Vagina (tissue), 2 donors: ENCODE measurements at regions not wholly inside any gene's neighbourhood (a gene's known extent, or its start where the extent isn't known, plus 50 kb on each side); places are given as distances from the start of the nearest gene placed in this dataset.

Experiments
- POLR2A ChIP-seq, 2 donors: fragments of 450-650 bp; IDR thresholded peaks; one replicate each; pipeline ENCODE4 v1.6.1; 2017; ENCODE audit warnings: antibody characterized with exemption in 2 of 2, mild to moderate bottlenecking in 2 of 2, moderate library complexity in 2 of 2
- POLR2AphosphoS5 ChIP-seq, 2 donors: sonication (generic); formaldehyde crosslinking; IDR thresholded peaks; one replicate each; pipeline ENCODE4 v1.9.0; 2017; ENCODE audit warnings: antibody characterized with exemption in 2 of 2, mild to moderate bottlenecking in 2 of 2, low read depth in 1 of 2; ENCODE audit not compliant: insufficient read depth in 1 of 2
- TF ChIP-seq, protein P1 (sequence below), 3 experiments: fragments of 450-650 bp in 2 of 3; fragments of 200-600 bp in 1 of 3; sonication (generic) in 1 of 3; IDR thresholded peaks; one replicate each; pipeline ENCODE4 v1.5.1; 2017 to 2019; ENCODE audit warnings: antibody characterized with exemption in 3 of 3, mild to moderate bottlenecking in 2 of 3, moderate library complexity in 2 of 3

DNA sequence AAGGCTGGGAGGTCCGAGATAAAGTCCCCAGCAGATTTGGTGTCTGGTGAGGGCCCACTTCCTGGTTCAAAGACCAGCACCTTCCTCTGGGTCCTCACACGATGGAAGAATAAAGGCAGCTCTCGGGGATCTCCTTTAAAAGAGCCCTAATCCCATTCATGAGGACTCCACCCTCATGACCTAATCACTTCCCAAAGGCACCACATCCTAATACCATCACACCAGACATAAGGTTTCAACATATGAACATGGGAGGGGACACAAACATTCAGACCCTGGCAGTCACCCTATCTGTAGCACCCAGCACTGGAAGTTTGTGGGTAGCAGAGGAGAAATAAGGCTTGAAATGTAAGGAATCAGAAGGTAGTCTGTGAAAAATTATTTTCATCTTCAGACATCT lies 112.9 kb upstream of the NOCT start:
- TF ChIP-seq, protein P1, sequence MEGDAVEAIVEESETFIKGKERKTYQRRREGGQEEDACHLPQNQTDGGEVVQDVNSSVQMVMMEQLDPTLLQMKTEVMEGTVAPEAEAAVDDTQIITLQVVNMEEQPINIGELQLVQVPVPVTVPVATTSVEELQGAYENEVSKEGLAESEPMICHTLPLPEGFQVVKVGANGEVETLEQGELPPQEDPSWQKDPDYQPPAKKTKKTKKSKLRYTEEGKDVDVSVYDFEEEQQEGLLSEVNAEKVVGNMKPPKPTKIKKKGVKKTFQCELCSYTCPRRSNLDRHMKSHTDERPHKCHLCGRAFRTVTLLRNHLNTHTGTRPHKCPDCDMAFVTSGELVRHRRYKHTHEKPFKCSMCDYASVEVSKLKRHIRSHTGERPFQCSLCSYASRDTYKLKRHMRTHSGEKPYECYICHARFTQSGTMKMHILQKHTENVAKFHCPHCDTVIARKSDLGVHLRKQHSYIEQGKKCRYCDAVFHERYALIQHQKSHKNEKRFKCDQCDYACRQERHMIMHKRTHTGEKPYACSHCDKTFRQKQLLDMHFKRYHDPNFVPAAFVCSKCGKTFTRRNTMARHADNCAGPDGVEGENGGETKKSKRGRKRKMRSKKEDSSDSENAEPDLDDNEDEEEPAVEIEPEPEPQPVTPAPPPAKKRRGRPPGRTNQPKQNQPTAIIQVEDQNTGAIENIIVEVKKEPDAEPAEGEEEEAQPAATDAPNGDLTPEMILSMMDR (IDR thresholded peaks at IDR 0.05) = no peak
- TF ChIP-seq POLR2A (IDR thresholded peaks at IDR 0.05) (no peak), POLR2AphosphoS5 (IDR thresholded peaks at IDR 0.05; ENCODE audit: insufficient read depth in 1 of 2, low read depth in 1 of 2) (no peak)
